OCI-LY7 (cell line): ENCODE measurements at regions not wholly inside any gene's neighbourhood (a gene's known extent, or its start where the extent isn't known, plus 50 kb on each side); places are given as distances from the start of the nearest gene placed in this dataset.

Experiments used
- BruUV-seq: library from RNA; stranded (reverse); fragments of 400-500 nt; replicated peaks from 2 replicates; lab custom pipeline; 2021; lab: Mats Ljungman, UMichigan
- CTCF ChIA-PET: fragments of 300-600 bp; sonication (Branson Sonifier 250); formaldehyde crosslinking; loops from one replicate; lab custom pipeline; 2022; ENCODE audit warnings: antibody characterized with exemption; ENCODE audit not compliant: unreplicated experiment; lab: Charles Lee
- POLR2A ChIA-PET: fragments of 300-600 bp; sonication (Branson Sonifier 250); formaldehyde crosslinking; loops from one replicate; lab custom pipeline; 2022; ENCODE audit warnings: antibody characterized with exemption; lab: Charles Lee
- DNase-seq: peaks from one replicate; pipeline ENCODE4 v3.0.0-alpha.2; 2015; ENCODE audit warnings: low spot score
- H2AFZ ChIP-seq: fragments of 200-600 bp; sonication (generic), shearing (Covaris generic); 2 replicates; pipeline ENCODE4 v1.6.1; 2014; ENCODE audit warnings: mild to moderate bottlenecking, antibody characterized with exemption, low read length, moderate library complexity
- H3K27ac ChIP-seq: fragments of 200-600 bp; sonication (generic); 2 replicates; pipeline ENCODE4 v1.5.1; 2014; ENCODE audit warnings: mixed run types, low read depth, mild to moderate bottlenecking, moderate library complexity, low read length, inconsistent platforms; ENCODE audit not compliant: poor library complexity, severe bottlenecking
- H3K36me3 ChIP-seq: fragments of 200-600 bp; sonication (generic); 2 replicates; pipeline ENCODE4 v1.6.1; 2014; ENCODE audit warnings: mild to moderate bottlenecking, antibody characterized with exemption, low read length, moderate library complexity, mixed read lengths; ENCODE audit not compliant: insufficient read depth
- H3K4me1 ChIP-seq: fragments of 200-600 bp; sonication (generic); 2 replicates; pipeline ENCODE4 v1.5.1; 2014; ENCODE audit warnings: mild to moderate bottlenecking, low read length; ENCODE audit not compliant: insufficient read depth, poor library complexity, severe bottlenecking
- H3K4me2 ChIP-seq: fragments of 200-600 bp; sonication (generic); 2 replicates; pipeline ENCODE4 v1.6.1; 2014; ENCODE audit warnings: mild to moderate bottlenecking, low read length
- H3K4me3 ChIP-seq: fragments of 200-600 bp; sonication (generic); 2 replicates; pipeline ENCODE4 v1.5.1; 2014; ENCODE audit warnings: mild to moderate bottlenecking, low read depth, low read length; ENCODE audit not compliant: poor library complexity, severe bottlenecking
- H3K79me2 ChIP-seq: fragments of 200-600 bp; sonication (generic); 2 replicates; pipeline ENCODE4 v1.6.1; 2016; ENCODE audit warnings: low read depth, mild to moderate bottlenecking, low read length, moderate library complexity, mixed read lengths; ENCODE audit not compliant: insufficient read depth
- H3K9me2 ChIP-seq: fragments of 200-600 bp; sonication (generic); 2 replicates; pipeline ENCODE4 v1.6.1; 2016; ENCODE audit warnings: mild to moderate bottlenecking, low read length, mixed read lengths; ENCODE audit not compliant: insufficient read depth
- H3K9me3 ChIP-seq: fragments of 200-600 bp; sonication (generic); 2 replicates; pipeline ENCODE4 v1.6.1; 2014; ENCODE audit warnings: mild to moderate bottlenecking, mixed run types, low read length, mixed read lengths
- H4K20me1 ChIP-seq: fragments of 200-600 bp; sonication (generic); 2 replicates; pipeline ENCODE4 v1.6.1; 2014; ENCODE audit warnings: mild to moderate bottlenecking, antibody characterized with exemption, low read length, moderate library complexity, mixed read lengths; ENCODE audit not compliant: insufficient read depth
- CTCF ChIP-seq: fragments of 200-600 bp; sonication (generic); conservative IDR thresholded peaks from 2 replicates; pipeline ENCODE4 v1.5.1; 2014; ENCODE audit warnings: mild to moderate bottlenecking, antibody characterized with exemption, low read length, moderate library complexity, mixed read lengths
- EZH2phosphoT487 ChIP-seq: fragments of 200-600 bp; sonication (generic); IDR thresholded peaks from 2 replicates; pipeline ENCODE4 v1.6.1; 2018; ENCODE audit warnings: low read depth, borderline replicate concordance, mild to moderate bottlenecking, mixed run types, antibody characterized with exemption, low read length, moderate library complexity, mixed read lengths
- intact Hi-C: fragments of 100-400 bp; cut with micrococcal nuclease; formaldehyde crosslinking; loops from one replicate; pipeline ENCODE4 v1.10.0; 2022; ENCODE audit not compliant: unreplicated experiment

- no TSS peak for BruUV-seq
These were observed 237.6 kb downstream of the TANC2 start for GRCh38 chr17:63203652-63204051.

GRCh38 chr17:63221939-63222338 lies 224.2 kb downstream of the CYB561 start:
- no peaks in the 10 kb centered on the region for H3K36me3 ChIP-seq
- H3K79me2 ChIP-seq = no peaks in the 10 kb centered on the region
- POLR2A ChIA-PET = no interaction called here
- no TSS peak for BruUV-seq
- no peaks in the 10 kb centered on the region for H4K20me1 ChIP-seq
- H3K9me3 ChIP-seq = no peaks in the 10 kb centered on the region
- H3K4me1 ChIP-seq = no peaks in the 10 kb centered on the region
- DNase-seq = no peak
- H3K9me2 ChIP-seq = no peaks in the 10 kb centered on the region
- TF ChIP-seq CTCF = no peak
- no peak for TF ChIP-seq EZH2phosphoT487
- H2AFZ ChIP-seq = no peak overlapping the region
- CTCF ChIA-PET = no interaction called here
- H3K4me3 ChIP-seq = no peak overlapping the region
- no peak overlapping the region for H3K27ac ChIP-seq
- intact Hi-C loops = no loop called here
- H3K4me2 ChIP-seq = no peak overlapping the region

More at GRCh38 chr17:63203652-63204051, 237.6 kb downstream of the TANC2 start:
- no peaks in the 10 kb centered on the region for H3K79me2 ChIP-seq
- ChIA-PET CTCF (no interaction called here), POLR2A (no interaction called here)
- H3K27ac ChIP-seq = no peak overlapping the region
- H3K4me2 ChIP-seq = no peak overlapping the region
- TF ChIP-seq EZH2phosphoT487 (no peak), CTCF (no peak)
- DNase-seq = no peak
- intact Hi-C loops = no loop called here
- H3K4me1 ChIP-seq = no peaks in the 10 kb centered on the region
- H3K9me2 ChIP-seq = no peaks in the 10 kb centered on the region
- no peak overlapping the region for H2AFZ ChIP-seq
- no peaks in the 10 kb centered on the region for H4K20me1 ChIP-seq
- H3K4me3 ChIP-seq = no peak overlapping the region
- H3K9me3 ChIP-seq = 0 out of 2 replicates have a peak, but pooled peaks cover 5% of the 10 kb centered on the region
- no peaks in the 10 kb centered on the region for H3K36me3 ChIP-seq

GRCh38 chr17:63222655-63223054 lies 223.5 kb downstream of the CYB561 start:
- ChIA-PET POLR2A (no interaction called here), CTCF (no interaction called here)
- Histone ChIP-seq H3K9me3 (no peaks in the 10 kb centered on the region), H3K9me2 (no peaks in the 10 kb centered on the region), H3K4me3 (no peak overlapping the region), H3K36me3 (no peaks in the 10 kb centered on the region), H3K27ac (no peak overlapping the region), H2AFZ (no peak overlapping the region), H4K20me1 (no peaks in the 10 kb centered on the region), H3K4me1 (no peaks in the 10 kb centered on the region), H3K79me2 (no peaks in the 10 kb centered on the region), H3K4me2 (no peak overlapping the region)
- intact Hi-C loops = no loop called here
- TF ChIP-seq CTCF (no peak), EZH2phosphoT487 (no peak)
- no TSS peak for BruUV-seq
- DNase-seq = no peak
